ENCODE measurements at regions not wholly inside any gene's neighbourhood (a gene's known extent, or its start where the extent isn't known, plus 50 kb on each side); places are given as distances from the start of the nearest gene placed in this dataset.

GRCh38 chr5:136432705-136433104 is 67.4 kb upstream of the TRPC7 start:
- ChIA-PET CTCF (no interaction called here), POLR2A (no interaction called here)

- POLR2A ChIA-PET: no interaction called here
- CTCF ChIA-PET: no interaction called here
Observed at GRCh38 chr5:136430081-136430480, 64.7 kb upstream of the TRPC7 start.

GRCh38 chr5:136427426-136427825 is 62.1 kb upstream of the TRPC7 start:
- POLR2A ChIA-PET: no interaction called here
- CTCF ChIA-PET: no interaction called here

- ChIA-PET CTCF (no interaction called here), POLR2A (no interaction called here)
Observed at GRCh38 chr5:136425921-136426320, 60.6 kb upstream of the TRPC7 start.

DNA sequence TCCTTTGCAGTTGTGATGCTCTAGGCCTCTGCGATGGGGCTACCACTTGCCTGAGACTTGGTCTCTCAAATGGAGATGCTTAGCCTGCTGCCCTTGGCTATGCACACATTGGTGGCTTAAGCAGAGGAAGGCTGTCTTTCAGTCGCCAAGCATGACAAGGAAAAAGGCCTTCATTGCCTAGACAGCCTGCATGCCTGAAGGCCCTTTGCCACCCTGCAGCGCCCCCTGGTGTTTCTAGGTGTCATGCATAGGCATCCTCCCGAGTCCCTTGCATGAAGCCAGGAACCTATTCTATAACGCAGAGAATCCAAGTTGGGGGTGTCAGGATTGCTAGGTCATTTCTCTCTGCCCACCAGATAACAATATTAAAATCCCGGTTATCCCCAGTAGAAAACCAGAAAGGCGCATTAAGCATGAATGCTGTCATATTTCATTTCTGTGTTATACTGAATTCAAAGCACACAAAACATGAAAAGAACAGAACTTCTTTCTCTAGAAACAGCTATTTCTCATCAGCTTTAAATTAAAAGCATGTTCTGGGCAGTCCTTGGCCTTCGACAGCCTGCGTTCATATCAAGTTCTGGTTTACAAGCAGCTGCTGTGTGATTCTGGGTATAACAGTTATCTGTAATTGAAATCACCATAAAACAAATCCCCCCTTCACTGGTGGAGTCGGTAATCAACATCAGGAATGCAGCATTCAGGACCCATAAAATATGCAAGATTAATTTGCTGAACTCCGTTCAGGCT is 59.7 kb upstream of the TRPC7 start:
- CTCF ChIA-PET: no interaction called here
- POLR2A ChIA-PET: no interaction called here

DNA sequence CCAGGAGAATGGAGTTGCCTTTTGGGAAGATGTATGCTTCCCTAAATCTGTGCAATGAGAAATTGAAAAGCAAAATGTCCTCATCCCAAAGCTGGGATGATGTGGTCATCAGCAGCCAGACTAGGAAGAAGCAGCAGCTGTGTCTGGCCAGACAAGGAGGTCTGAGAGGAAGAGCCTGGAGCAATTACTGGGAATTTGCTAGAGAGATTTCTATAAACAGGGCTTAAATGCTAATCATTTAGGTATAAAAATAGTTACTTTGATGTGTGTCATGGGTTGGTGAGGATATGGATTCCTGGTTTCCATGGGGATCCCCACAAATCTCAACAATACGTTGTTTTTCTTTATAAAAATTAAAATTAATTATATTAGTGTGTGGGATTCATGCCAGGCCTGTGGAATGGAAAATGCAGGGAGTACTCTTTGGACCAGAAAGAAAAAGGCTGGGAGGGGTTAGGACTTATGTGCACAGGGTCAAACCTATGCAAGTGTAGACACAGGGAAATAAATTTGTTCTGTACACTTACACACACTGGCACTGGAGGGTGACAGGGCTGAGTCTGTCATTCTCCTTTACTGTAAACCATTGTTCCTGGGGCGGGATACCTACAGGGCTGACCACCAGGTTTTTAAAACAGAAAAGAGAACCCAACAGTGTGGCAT is 58.7 kb upstream of the TRPC7 start:
- POLR2A ChIA-PET: no interaction called here
- CTCF ChIA-PET: no interaction called here

- POLR2A ChIA-PET: no interaction called here
- CTCF ChIA-PET: interaction anchor here (0.6 kb wide), 1 partner anchor 60 kb away, joined by 3 read pairs; no protein-coding TSS in a partner anchor
Observed at GRCh38 chr5:136420168-136420898, 55.0 kb upstream of the TRPC7 start.

DNA sequence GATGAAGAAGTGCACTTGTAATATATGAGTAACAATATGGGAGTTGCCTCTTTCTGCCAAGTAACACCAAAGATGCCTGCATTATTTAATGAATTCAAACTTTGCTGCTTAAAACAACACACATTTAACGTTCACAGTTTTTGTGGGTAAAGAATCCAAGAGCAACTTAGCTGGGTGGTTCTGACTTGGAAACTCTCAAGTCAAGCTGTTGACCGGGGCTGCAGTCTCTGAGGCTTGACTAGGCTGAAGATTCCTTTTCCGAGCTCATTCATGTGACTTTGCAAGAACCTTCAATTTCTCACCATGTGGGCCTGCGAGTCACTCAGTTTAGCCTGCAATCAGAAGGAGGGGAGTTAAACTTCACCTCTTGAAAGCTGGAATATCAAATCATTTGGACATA is 53.0 kb upstream of the TRPC7 start:
- ChIA-PET CTCF (interaction anchor here (0.6 kb wide), 1 partner anchor 1202 kb away, joined by 3 read pairs; no protein-coding TSS in a partner anchor), POLR2A (no interaction called here)
